GM12878 (cell line): ENCODE measurements at regions not wholly inside any gene's neighbourhood (a gene's known extent, or its start where the extent isn't known, plus 50 kb on each side); places are given as distances from the start of the nearest gene placed in this dataset.

ENCODE experiments used
- RB1 ChIP-seq: fragments of 450-650 bp; formaldehyde crosslinking; IDR thresholded peaks from 2 replicates; pipeline ENCODE4 v1.6.1; 2017; ENCODE audit warnings: mild to moderate bottlenecking, borderline replicate concordance
- SREBF2 ChIP-seq: IDR thresholded peaks from 2 replicates; pipeline ENCODE4 v1.6.1; 2012; ENCODE audit warnings: mild to moderate bottlenecking, low read length
- TF ChIP-seq, protein P1 (sequence below): IDR thresholded peaks from 2 replicates; pipeline ENCODE4 v1.6.1; 2012; ENCODE audit warnings: mild to moderate bottlenecking, low read depth, low read length
- TF ChIP-seq, protein P2 (sequence below): IDR thresholded peaks from 2 replicates; pipeline ENCODE4 v1.6.1; 2012; ENCODE audit warnings: improper control_type of control experiment, low read depth, low read length; ENCODE audit not compliant: insufficient replicate concordance

DNA sequence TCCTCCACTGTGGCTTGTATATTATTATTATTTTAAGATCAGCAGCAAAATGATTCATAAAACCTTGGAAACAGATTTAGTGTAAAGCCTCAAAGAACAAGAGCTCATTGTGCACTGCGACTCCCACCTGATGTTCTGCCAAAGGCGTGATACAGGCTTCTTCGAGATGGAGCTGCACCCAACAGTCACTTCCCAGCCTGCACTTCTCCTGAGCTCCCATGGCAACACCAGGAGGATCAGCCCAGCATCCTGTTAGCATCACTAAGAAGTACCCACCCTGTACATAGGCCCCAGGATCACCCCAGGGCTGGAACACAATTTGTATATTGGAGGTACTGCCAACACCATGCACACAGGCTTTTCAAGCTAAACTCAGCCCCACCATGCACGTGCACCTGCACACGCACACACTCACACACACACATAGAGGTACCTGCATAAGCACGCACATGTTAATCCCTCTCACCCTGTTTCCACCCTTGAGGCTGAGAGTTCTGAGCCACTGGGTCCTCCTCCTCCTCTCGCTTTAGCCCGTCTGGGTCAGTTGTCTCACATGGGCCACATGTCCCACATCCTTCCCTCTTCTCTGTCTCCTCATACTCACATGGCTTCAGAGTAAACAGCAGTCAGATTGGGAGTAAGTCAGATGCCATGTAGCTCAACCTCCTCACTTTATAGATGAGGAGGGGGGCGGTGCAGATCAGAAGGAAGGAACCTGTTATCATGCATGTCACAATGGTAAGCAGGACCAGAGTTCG lies 281.9 kb upstream of the POU3F1 start (continued):
- TF ChIP-seq, protein P1, sequence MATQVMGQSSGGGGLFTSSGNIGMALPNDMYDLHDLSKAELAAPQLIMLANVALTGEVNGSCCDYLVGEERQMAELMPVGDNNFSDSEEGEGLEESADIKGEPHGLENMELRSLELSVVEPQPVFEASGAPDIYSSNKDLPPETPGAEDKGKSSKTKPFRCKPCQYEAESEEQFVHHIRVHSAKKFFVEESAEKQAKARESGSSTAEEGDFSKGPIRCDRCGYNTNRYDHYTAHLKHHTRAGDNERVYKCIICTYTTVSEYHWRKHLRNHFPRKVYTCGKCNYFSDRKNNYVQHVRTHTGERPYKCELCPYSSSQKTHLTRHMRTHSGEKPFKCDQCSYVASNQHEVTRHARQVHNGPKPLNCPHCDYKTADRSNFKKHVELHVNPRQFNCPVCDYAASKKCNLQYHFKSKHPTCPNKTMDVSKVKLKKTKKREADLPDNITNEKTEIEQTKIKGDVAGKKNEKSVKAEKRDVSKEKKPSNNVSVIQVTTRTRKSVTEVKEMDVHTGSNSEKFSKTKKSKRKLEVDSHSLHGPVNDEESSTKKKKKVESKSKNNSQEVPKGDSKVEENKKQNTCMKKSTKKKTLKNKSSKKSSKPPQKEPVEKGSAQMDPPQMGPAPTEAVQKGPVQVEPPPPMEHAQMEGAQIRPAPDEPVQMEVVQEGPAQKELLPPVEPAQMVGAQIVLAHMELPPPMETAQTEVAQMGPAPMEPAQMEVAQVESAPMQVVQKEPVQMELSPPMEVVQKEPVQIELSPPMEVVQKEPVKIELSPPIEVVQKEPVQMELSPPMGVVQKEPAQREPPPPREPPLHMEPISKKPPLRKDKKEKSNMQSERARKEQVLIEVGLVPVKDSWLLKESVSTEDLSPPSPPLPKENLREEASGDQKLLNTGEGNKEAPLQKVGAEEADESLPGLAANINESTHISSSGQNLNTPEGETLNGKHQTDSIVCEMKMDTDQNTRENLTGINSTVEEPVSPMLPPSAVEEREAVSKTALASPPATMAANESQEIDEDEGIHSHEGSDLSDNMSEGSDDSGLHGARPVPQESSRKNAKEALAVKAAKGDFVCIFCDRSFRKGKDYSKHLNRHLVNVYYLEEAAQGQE = no peak
- TF ChIP-seq, protein P2, sequence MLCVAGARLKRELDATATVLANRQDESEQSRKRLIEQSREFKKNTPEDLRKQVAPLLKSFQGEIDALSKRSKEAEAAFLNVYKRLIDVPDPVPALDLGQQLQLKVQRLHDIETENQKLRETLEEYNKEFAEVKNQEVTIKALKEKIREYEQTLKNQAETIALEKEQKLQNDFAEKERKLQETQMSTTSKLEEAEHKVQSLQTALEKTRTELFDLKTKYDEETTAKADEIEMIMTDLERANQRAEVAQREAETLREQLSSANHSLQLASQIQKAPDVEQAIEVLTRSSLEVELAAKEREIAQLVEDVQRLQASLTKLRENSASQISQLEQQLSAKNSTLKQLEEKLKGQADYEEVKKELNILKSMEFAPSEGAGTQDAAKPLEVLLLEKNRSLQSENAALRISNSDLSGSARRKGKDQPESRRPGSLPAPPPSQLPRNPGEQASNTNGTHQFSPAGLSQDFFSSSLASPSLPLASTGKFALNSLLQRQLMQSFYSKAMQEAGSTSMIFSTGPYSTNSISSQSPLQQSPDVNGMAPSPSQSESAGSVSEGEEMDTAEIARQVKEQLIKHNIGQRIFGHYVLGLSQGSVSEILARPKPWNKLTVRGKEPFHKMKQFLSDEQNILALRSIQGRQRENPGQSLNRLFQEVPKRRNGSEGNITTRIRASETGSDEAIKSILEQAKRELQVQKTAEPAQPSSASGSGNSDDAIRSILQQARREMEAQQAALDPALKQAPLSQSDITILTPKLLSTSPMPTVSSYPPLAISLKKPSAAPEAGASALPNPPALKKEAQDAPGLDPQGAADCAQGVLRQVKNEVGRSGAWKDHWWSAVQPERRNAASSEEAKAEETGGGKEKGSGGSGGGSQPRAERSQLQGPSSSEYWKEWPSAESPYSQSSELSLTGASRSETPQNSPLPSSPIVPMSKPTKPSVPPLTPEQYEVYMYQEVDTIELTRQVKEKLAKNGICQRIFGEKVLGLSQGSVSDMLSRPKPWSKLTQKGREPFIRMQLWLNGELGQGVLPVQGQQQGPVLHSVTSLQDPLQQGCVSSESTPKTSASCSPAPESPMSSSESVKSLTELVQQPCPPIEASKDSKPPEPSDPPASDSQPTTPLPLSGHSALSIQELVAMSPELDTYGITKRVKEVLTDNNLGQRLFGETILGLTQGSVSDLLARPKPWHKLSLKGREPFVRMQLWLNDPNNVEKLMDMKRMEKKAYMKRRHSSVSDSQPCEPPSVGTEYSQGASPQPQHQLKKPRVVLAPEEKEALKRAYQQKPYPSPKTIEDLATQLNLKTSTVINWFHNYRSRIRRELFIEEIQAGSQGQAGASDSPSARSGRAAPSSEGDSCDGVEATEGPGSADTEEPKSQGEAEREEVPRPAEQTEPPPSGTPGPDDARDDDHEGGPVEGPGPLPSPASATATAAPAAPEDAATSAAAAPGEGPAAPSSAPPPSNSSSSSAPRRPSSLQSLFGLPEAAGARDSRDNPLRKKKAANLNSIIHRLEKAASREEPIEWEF = no peak
- TF ChIP-seq RB1 (no peak), SREBF2 (no peak)
